GM23338 (cell line): ENCODE measurements at regions not wholly inside any gene's neighbourhood (a gene's known extent, or its start where the extent isn't known, plus 50 kb on each side); places are given as distances from the start of the nearest gene placed in this dataset.
"Not testable (repeated sequence)": the region's sequence is repeated elsewhere in the genome, so short reads cannot be mapped to it uniquely, and the experiment has no call there.

ENCODE experiments used
- CREB1 ChIP-seq: fragments of 250-450 bp; sonication (Bioruptor Pico); IDR thresholded peaks from 2 replicates; pipeline ENCODE4 v1.5.0; 2020; ENCODE audit warnings: low read depth, mild to moderate bottlenecking, moderate library complexity
- ETS1 ChIP-seq: IDR thresholded peaks from 2 replicates; pipeline ENCODE4 v1.6.1; 2016; ENCODE audit warnings: antibody characterized with exemption
- EZH2 ChIP-seq: fragments of 200-600 bp; sonication (generic); IDR thresholded peaks from one replicate; pipeline ENCODE4 v1.8.0; 2017; ENCODE audit warnings: antibody characterized with exemption, mild to moderate bottlenecking, low read depth; ENCODE audit not compliant: unreplicated experiment
- EZH2phosphoT487 ChIP-seq: fragments of 200-600 bp; sonication (generic); IDR thresholded peaks from one replicate; pipeline ENCODE4 v1.8.1; 2018; ENCODE audit warnings: antibody characterized with exemption; ENCODE audit not compliant: unreplicated experiment
- JUNB ChIP-seq: IDR thresholded peaks from one replicate; pipeline ENCODE4 v1.6.1; 2016; ENCODE audit warnings: antibody characterized with exemption; ENCODE audit not compliant: unreplicated experiment
- NANOG ChIP-seq: IDR thresholded peaks from 2 replicates; pipeline ENCODE4 v1.6.1; 2016; ENCODE audit warnings: antibody characterized with exemption, borderline replicate concordance
- POLR2AphosphoS5 ChIP-seq: IDR thresholded peaks from 2 replicates; pipeline ENCODE4 v1.6.1; 2016; ENCODE audit warnings: antibody characterized with exemption, low read depth
- REST ChIP-seq: IDR thresholded peaks from one replicate; pipeline ENCODE4 v1.6.1; 2018; ENCODE audit warnings: antibody characterized with exemption; ENCODE audit not compliant: unreplicated experiment
- STAT1 ChIP-seq: IDR thresholded peaks from one replicate; pipeline ENCODE4 v1.6.1; 2016; ENCODE audit warnings: antibody characterized with exemption; ENCODE audit not compliant: unreplicated experiment
- ZNF114 ChIP-seq: fragments of 250-450 bp; sonication (Bioruptor Pico); IDR thresholded peaks from 2 replicates; pipeline ENCODE4 v1.5.0; 2020; ENCODE audit warnings: mild to moderate bottlenecking, moderate library complexity
- ZNF331 ChIP-seq: fragments of 250-450 bp; sonication (Bioruptor Pico); IDR thresholded peaks from 2 replicates; pipeline ENCODE4 v1.5.0; 2020; ENCODE audit warnings: low read depth, mild to moderate bottlenecking, moderate library complexity
- TF ChIP-seq, protein P1 (sequence below), 2 experiments: fragments of 200-600 bp in 1 of 2; sonication (generic) in 1 of 2; conservative IDR thresholded peaks; 2 replicates each; pipeline versions ENCODE4 v1.5.1 to v1.6.1; 2016 to 2017; ENCODE audit warnings: antibody characterized with exemption in 2 of 2, low read depth in 2 of 2, mild to moderate bottlenecking in 2 of 2, moderate library complexity in 1 of 2
- TF ChIP-seq, protein P2 (sequence below): fragments of 250-450 bp; sonication (Bioruptor Pico); IDR thresholded peaks from 2 replicates; pipeline ENCODE4 v1.5.0; 2020; ENCODE audit warnings: mild to moderate bottlenecking, moderate library complexity

- TF ChIP-seq, protein P1, sequence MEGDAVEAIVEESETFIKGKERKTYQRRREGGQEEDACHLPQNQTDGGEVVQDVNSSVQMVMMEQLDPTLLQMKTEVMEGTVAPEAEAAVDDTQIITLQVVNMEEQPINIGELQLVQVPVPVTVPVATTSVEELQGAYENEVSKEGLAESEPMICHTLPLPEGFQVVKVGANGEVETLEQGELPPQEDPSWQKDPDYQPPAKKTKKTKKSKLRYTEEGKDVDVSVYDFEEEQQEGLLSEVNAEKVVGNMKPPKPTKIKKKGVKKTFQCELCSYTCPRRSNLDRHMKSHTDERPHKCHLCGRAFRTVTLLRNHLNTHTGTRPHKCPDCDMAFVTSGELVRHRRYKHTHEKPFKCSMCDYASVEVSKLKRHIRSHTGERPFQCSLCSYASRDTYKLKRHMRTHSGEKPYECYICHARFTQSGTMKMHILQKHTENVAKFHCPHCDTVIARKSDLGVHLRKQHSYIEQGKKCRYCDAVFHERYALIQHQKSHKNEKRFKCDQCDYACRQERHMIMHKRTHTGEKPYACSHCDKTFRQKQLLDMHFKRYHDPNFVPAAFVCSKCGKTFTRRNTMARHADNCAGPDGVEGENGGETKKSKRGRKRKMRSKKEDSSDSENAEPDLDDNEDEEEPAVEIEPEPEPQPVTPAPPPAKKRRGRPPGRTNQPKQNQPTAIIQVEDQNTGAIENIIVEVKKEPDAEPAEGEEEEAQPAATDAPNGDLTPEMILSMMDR (conservative IDR thresholded peaks at IDR 0.05; ENCODE audit: low read depth in 2 of 2), result not testable (repeated sequence)
- not testable (repeated sequence) for TF ChIP-seq CREB1; EZH2; ETS1; POLR2AphosphoS5; EZH2phosphoT487; REST; NANOG; JUNB; STAT1; ZNF114 (CRISPR knock-in tag); ZNF331 (CRISPR knock-in tag)
- TF ChIP-seq, protein P2, sequence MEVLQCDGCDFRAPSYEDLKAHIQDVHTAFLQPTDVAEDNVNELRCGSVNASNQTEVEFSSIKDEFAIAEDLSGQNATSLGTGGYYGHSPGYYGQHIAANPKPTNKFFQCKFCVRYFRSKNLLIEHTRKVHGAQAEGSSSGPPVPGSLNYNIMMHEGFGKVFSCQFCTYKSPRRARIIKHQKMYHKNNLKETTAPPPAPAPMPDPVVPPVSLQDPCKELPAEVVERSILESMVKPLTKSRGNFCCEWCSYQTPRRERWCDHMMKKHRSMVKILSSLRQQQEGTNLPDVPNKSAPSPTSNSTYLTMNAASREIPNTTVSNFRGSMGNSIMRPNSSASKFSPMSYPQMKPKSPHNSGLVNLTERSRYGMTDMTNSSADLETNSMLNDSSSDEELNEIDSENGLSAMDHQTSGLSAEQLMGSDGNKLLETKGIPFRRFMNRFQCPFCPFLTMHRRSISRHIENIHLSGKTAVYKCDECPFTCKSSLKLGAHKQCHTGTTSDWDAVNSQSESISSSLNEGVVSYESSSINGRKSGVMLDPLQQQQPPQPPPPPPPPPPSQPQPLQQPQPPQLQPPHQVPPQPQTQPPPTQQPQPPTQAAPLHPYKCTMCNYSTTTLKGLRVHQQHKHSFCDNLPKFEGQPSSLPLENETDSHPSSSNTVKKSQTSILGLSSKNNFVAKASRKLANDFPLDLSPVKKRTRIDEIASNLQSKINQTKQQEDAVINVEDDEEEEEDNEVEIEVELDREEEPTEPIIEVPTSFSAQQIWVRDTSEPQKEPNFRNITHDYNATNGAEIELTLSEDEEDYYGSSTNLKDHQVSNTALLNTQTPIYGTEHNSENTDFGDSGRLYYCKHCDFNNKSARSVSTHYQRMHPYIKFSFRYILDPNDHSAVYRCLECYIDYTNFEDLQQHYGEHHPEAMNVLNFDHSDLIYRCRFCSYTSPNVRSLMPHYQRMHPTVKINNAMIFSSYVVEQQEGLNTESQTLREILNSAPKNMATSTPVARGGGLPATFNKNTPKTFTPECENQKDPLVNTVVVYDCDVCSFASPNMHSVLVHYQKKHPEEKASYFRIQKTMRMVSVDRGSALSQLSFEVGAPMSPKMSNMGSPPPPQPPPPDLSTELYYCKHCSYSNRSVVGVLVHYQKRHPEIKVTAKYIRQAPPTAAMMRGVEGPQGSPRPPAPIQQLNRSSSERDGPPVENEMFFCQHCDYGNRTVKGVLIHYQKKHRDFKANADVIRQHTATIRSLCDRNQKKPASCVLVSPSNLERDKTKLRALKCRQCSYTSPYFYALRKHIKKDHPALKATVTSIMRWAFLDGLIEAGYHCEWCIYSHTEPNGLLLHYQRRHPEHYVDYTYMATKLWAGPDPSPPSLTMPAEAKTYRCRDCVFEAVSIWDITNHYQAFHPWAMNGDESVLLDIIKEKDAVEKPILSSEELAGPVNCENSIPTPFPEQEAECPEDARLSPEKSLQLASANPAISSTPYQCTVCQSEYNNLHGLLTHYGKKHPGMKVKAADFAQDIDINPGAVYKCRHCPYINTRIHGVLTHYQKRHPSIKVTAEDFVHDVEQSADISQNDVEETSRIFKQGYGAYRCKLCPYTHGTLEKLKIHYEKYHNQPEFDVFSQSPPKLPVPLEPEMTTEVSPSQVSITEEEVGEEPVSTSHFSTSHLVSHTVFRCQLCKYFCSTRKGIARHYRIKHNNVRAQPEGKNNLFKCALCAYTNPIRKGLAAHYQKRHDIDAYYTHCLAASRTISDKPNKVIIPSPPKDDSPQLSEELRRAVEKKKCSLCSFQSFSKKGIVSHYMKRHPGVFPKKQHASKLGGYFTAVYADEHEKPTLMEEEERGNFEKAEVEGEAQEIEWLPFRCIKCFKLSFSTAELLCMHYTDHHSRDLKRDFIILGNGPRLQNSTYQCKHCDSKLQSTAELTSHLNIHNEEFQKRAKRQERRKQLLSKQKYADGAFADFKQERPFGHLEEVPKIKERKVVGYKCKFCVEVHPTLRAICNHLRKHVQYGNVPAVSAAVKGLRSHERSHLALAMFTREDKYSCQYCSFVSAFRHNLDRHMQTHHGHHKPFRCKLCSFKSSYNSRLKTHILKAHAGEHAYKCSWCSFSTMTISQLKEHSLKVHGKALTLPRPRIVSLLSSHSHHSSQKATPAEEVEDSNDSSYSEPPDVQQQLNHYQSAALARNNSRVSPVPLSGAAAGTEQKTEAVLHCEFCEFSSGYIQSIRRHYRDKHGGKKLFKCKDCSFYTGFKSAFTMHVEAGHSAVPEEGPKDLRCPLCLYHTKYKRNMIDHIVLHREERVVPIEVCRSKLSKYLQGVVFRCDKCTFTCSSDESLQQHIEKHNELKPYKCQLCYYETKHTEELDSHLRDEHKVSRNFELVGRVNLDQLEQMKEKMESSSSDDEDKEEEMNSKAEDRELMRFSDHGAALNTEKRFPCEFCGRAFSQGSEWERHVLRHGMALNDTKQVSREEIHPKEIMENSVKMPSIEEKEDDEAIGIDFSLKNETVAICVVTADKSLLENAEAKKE (CRISPR knock-in tag), result not testable (repeated sequence)
These were observed 346.9 kb upstream of the SPATA31A3 start for GRCh38 chr9:67339216-67339615.
